GM12874 (cell line): ENCODE measurements at regions not wholly inside any gene's neighbourhood (a gene's known extent, or its start where the extent isn't known, plus 50 kb on each side); places are given as distances from the start of the nearest gene placed in this dataset.

Source experiments
- TF ChIP-seq, protein P1 (sequence below): IDR thresholded peaks from 2 replicates; pipeline ENCODE4 v1.5.1; 2011; ENCODE audit warnings: low read depth, mild to moderate bottlenecking, control low read depth, low read length, moderate library complexity; ENCODE audit not compliant: insufficient read depth

DNA sequence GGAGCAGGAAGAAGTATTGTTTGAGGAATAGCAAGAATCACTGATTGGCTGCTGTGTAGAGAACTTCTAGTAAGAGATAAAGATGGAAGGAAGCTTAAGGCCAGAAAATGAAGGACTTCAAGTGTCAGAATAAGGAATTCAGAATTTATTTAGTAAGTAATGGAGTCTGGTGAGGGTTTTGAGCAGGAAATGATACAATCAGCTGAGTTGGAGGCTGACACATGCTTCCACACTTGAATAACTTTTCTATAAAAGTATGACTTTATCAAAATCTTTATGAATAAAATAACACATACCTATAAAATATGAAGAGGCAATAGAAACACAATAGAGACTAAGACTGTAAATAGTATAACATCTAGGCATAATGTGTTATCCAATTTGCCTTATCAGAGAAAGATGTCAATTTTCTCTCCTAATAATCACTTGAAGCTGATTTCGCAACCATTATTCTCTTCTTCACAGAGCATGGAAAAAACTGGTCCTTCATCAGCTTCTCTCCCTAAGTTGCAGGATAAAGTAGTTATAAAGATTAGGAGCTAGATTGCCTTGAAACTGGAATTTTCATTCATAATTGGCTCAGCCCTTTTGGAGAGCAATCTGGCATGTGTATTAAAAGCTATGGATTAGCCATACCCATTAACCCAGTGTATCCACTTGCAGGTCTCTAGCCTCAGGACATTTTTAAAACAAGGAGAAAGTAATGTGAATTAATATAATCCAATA lies 143.4 kb downstream of the ZNF608 start:
- TF ChIP-seq, protein P1, sequence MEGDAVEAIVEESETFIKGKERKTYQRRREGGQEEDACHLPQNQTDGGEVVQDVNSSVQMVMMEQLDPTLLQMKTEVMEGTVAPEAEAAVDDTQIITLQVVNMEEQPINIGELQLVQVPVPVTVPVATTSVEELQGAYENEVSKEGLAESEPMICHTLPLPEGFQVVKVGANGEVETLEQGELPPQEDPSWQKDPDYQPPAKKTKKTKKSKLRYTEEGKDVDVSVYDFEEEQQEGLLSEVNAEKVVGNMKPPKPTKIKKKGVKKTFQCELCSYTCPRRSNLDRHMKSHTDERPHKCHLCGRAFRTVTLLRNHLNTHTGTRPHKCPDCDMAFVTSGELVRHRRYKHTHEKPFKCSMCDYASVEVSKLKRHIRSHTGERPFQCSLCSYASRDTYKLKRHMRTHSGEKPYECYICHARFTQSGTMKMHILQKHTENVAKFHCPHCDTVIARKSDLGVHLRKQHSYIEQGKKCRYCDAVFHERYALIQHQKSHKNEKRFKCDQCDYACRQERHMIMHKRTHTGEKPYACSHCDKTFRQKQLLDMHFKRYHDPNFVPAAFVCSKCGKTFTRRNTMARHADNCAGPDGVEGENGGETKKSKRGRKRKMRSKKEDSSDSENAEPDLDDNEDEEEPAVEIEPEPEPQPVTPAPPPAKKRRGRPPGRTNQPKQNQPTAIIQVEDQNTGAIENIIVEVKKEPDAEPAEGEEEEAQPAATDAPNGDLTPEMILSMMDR, result no peak

GRCh38 chr5:124599028-124599973 lies 147.1 kb downstream of the ZNF608 start:
- TF ChIP-seq, protein P1, result no peak

DNA sequence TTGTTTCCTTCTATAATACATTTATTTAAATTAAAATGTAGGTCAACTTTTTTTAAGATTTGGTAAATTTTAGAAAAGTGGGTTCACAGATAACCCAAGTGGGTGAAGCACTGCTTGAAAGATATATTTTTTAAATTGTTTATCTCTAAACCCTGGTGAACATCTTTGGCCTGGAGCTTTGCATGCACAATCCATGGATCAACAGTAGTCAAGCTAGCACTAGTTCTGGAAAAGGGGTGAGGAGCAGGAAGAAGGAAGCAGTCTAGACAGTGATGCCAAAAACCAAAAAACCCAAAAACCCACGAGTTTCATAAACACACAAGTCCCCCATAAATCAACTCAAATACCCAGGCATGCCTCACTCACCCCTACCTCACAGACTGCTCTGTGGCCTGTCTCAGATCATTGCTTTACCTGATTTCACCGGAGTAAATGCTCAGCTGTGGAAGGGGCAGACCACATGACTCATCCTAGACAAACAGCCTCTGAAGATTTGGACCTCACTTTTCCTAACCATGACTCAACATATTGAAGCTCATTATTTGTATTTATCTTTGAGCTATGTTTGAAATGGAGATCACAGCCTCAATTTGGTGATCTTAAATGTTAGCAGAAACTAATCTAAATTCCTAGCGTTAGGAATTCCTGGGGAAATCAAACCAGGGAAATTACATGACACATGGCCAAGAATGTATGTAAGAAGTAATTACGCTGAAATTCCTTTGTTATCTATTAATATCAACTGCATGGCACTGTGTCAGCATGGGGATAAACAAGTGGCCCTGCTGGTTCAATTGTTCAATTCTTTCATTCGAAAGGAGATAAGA lies 149.6 kb downstream of the ZNF608 start:
- TF ChIP-seq, protein P1, result no peak

DNA sequence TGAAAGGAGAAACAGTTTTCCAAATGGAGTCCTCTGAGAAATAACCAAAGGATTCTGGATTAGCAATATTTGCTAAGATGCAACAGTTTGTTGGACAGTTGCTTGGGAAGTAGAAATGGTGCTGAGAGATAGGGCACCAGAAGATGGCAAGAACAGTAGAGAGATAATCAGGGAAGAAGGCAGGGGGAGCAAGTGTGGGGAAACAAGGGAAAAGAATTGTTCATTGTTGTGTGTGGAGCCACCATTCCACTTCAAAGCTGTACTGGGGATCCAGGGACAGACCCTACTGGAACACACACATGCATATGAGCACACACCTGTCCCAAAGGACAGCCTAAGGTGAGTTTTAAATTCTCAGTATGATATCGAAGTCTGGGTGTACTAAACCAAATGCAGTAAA lies 152.5 kb downstream of the ZNF608 start:
- TF ChIP-seq, protein P1, result no peak

DNA sequence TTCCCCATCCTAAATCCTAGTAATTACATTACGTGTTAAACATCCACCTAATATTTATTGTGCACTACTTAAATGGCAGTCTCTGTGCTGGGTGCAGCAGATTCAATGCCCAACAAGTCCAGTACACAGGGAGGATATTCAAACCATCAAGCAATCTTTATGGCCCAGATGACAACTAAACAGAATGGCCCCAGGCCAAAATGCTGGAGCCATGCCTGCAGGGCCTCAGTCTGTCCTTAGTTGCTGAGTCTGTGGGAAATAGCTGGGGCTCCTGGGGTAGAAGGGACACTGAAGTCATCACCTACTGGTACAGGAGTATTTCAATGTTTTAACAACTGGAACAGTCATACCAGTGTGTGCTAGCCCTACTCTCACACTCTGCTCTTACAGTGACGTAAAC lies 153.5 kb downstream of the ZNF608 start:
- TF ChIP-seq, protein P1, result no peak

- TF ChIP-seq, protein P1, result no peak
Measured at GRCh38 chr5:124591583-124591982, 154.9 kb downstream of the ZNF608 start.

DNA sequence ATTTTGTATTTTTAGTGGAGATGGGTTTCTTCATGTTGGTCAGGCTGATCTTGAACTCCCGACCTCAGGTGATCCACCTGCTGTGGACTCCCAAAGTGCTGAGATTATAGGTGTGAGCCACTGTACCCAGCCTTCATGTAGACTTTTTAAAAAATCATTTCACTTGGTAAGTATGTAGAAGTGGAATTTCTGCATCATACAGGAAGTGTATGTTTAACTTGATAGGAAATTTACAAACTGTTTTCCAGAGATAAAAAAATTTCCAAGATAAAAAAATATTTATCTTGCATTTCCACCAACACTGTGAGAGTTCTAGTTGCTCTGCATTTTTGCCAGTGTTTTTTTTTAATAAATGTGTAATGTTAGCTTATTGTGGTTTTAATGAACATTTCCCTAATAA lies 155.8 kb downstream of the ZNF608 start:
- TF ChIP-seq, protein P1, result no peak
